Neutrophil (primary cell): ENCODE measurements at regions not wholly inside any gene's neighbourhood (a gene's known extent, or its start where the extent isn't known, plus 50 kb on each side); places are given as distances from the start of the nearest gene placed in this dataset.

Source experiments
- H3K27ac ChIP-seq: fragments of 200-600 bp; sonication (generic); 2 replicates; pipeline ENCODE4 v1.5.1; 2016; ENCODE audit warnings: mild to moderate bottlenecking, moderate library complexity
- H3K27me3 ChIP-seq: fragments of 200-600 bp; sonication (generic); 2 replicates; pipeline ENCODE4 v1.6.0; 2016; ENCODE audit warnings: mild to moderate bottlenecking
- H3K36me3 ChIP-seq: fragments of 200-600 bp; sonication (generic); 2 replicates; pipeline ENCODE4 v1.5.1; 2017
- H3K4me1 ChIP-seq, 2 experiments: fragments of 200-600 bp in 1 of 2; sonication (generic) in 1 of 2; 1 replicate in 1 of 2; 2 replicates in 1 of 2; pipeline versions ENCODE4 v1.5.1 to v1.6.1; 2013 to 2016; ENCODE audit warnings: low read depth in 1 of 2, low read length in 1 of 2, mild to moderate bottlenecking in 1 of 2, moderate library complexity in 1 of 2; ENCODE audit not compliant: control insufficient read depth in 1 of 2, insufficient read depth in 1 of 2
- H3K4me3 ChIP-seq, 2 experiments: fragments of 200-600 bp in 1 of 2; sonication (generic) in 1 of 2; 1 replicate in 1 of 2; 2 replicates in 1 of 2; pipeline ENCODE4 v1.5.1; 2013 to 2016; ENCODE audit warnings: low read depth in 1 of 2, low read length in 1 of 2, mild to moderate bottlenecking in 1 of 2, moderate library complexity in 1 of 2
- H3K9me3 ChIP-seq: fragments of 200-600 bp; sonication (generic); 2 replicates; pipeline ENCODE4 v1.5.1; 2016
- TF ChIP-seq, protein P1 (sequence below): fragments of 200-600 bp; sonication (generic); IDR thresholded peaks from 2 replicates; pipeline ENCODE4 v1.5.1; 2016; ENCODE audit warnings: antibody characterized with exemption

DNA sequence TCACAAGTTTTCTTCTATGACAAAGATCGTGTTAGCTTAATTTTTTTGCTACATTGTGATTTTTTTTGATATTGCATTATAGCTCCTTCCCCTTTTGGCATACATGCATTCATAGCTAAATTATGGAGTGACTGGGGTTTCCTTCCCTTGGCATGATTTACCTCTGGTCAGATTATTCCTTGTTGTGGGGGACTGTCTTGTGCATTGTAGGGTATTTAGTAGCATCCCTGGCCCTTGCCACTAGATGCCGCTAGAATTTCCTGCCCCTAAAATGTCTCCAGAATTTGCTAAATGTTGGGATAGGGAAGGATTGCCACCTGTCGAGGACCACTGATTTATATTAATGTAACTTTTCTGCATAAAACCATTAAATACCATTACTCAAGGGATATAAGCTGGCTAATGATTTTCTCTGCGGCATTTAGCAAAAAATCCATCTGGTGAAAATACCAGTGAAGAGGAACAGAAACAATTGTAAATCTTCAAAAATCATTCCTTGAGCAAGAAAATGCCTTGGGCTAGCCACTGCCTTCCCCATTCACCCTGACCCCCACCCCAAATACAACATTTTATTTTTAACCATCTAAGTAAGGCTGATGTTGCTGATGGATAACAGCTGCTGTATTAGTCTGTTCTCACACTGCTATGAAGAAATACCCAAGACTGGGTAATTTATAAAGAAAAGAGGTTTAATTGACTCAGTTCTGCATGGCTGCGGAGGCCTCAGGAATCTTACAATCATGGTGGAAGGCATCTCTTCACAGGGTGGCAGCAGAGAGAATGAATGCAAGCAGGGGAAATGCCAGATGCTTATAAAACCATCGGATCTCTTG, 195.2 kb downstream of the MAP2K6 start:
- Histone ChIP-seq H3K4me3 (no peak overlapping the region), H3K4me1 (no peaks in the 10 kb centered on the region), H3K36me3 (no peaks in the 10 kb centered on the region), H3K27ac (no peak overlapping the region), H3K27me3 (no peaks in the 10 kb centered on the region), H3K9me3 (no peaks in the 10 kb centered on the region)
- TF ChIP-seq, protein P1, sequence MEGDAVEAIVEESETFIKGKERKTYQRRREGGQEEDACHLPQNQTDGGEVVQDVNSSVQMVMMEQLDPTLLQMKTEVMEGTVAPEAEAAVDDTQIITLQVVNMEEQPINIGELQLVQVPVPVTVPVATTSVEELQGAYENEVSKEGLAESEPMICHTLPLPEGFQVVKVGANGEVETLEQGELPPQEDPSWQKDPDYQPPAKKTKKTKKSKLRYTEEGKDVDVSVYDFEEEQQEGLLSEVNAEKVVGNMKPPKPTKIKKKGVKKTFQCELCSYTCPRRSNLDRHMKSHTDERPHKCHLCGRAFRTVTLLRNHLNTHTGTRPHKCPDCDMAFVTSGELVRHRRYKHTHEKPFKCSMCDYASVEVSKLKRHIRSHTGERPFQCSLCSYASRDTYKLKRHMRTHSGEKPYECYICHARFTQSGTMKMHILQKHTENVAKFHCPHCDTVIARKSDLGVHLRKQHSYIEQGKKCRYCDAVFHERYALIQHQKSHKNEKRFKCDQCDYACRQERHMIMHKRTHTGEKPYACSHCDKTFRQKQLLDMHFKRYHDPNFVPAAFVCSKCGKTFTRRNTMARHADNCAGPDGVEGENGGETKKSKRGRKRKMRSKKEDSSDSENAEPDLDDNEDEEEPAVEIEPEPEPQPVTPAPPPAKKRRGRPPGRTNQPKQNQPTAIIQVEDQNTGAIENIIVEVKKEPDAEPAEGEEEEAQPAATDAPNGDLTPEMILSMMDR = no peak

DNA sequence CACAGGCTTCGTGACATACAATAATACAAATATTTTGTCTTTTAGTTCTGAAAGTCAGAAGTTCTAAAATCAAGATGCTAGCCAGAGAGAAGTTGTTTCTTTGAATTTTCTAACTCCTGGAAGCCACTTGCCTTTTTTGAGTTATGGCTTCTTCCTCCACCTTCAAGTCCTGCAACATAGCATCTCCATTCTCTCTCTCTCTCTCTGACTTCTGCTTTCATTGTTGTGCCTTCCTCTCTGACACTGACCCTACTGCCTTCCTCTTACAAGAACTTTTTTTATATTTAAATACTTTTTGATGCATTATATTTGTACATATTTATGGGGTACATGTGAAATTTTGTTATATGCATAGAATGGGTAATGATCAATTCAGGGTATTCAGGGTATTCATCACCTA, 205.9 kb downstream of the MAP2K6 start:
- Histone ChIP-seq H3K36me3 (no peaks in the 10 kb centered on the region), H3K4me3 (no peak overlapping the region), H3K4me1 (no peaks in the 10 kb centered on the region), H3K27ac (no peak overlapping the region), H3K27me3 (no peaks in the 10 kb centered on the region), H3K9me3 (no peaks in the 10 kb centered on the region)
- TF ChIP-seq, protein P1 = no peak

DNA sequence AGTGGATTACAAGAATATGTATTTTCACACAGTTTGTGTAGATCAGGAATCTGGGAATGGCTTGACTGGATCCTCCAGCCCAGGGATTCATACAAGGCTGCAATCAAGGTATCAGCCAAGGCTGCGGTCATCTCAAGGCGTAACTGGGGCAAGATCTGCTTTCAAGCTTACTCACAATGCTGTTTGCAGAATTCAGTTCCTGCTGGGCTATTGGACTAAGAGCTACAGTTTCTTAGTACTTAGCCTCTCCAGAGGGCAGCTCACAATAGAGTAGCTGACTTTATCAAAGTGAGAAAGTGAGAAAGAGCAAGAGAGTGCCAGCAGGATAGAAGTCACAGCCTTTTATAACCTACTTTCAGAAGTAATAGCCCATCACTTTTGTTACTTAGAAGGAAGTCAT, 211.0 kb downstream of the MAP2K6 start:
- no peak overlapping the region for H3K27ac ChIP-seq
- H3K36me3 ChIP-seq = no peaks in the 10 kb centered on the region
- no peaks in the 10 kb centered on the region for H3K27me3 ChIP-seq
- H3K9me3 ChIP-seq = no peaks in the 10 kb centered on the region
- H3K4me1 ChIP-seq = no peaks in the 10 kb centered on the region
- TF ChIP-seq, protein P1 = no peak
- H3K4me3 ChIP-seq = no peak overlapping the region

DNA sequence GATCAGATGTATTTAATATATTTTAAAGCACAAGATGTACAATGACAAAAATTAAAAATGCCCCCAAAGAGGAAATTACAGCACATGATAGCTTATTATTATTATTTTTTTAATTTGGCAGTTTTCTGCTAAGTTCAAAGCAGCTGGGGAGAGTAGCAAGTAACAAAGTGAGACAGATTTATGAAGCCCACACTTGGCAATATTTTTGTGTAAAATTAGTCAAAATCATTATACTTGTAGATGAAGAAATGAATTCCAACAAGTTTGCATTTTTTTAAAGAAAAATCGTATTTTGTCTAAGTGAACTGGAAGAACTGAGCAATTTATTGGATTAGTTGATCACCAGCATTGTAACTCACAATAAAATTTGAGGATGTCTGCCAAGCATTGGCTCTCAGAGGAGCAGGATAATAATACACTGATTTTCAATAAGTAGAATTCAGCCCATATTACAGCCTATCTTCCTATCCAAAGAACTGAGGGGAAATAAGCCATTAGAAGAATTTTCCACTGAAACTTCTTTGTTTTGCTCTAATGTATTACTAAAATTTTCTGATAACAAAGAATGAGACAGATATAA, 215.6 kb downstream of the MAP2K6 start:
- Histone ChIP-seq H3K36me3 (no peaks in the 10 kb centered on the region), H3K4me1 (no peaks in the 10 kb centered on the region), H3K9me3 (no peaks in the 10 kb centered on the region), H3K4me3 (no peak overlapping the region), H3K27ac (no peak overlapping the region), H3K27me3 (no peaks in the 10 kb centered on the region)
- TF ChIP-seq, protein P1 = no peak

DNA sequence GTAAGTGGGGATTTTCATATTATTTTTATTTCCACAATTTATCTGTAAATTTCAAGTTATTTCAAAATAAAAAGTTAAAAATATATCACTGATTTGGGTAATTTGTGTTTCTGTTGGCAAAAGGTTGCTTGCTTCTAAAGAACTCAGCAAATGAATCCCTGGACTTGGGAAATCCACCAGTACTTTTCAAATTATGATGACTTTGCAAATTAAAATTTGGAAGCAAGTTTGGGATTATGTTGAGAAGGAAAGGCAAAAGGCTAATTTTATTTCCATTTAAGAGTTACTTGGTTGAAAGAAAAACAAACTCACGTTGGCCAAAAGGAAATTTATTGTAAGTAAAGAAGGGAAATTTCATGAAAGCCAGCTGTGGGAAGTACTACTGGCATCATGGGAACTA, 220.3 kb downstream of the MAP2K6 start:
- H3K4me3 ChIP-seq = no peak overlapping the region
- H3K27ac ChIP-seq = no peak overlapping the region
- no peaks in the 10 kb centered on the region for H3K4me1 ChIP-seq
- no peaks in the 10 kb centered on the region for H3K9me3 ChIP-seq
- no peaks in the 10 kb centered on the region for H3K36me3 ChIP-seq
- H3K27me3 ChIP-seq = no peaks in the 10 kb centered on the region
- TF ChIP-seq, protein P1 = no peak
